SU-DHL-6 (cell line): ENCODE measurements at regions not wholly inside any gene's neighbourhood (a gene's known extent, or its start where the extent isn't known, plus 50 kb on each side); places are given as distances from the start of the nearest gene placed in this dataset.
"Not testable (repeated sequence)": the region's sequence is repeated elsewhere in the genome, so short reads cannot be mapped to it uniquely, and the experiment has no call there.

Experiments
- H2AFZ ChIP-seq: fragments of 200-600 bp; sonication (generic); 2 replicates; pipeline ENCODE4 v1.6.1; 2014; ENCODE audit warnings: low read depth, mild to moderate bottlenecking, moderate library complexity, mixed read lengths, antibody characterized with exemption, low read length; ENCODE audit not compliant: severe bottlenecking
- H3F3A ChIP-seq: fragments of 200-600 bp; shearing (Covaris generic); 2 replicates; pipeline ENCODE4 v1.6.0; 2016; ENCODE audit warnings: antibody characterized with exemption, mild to moderate bottlenecking; ENCODE audit not compliant: insufficient read depth
- H3K27ac ChIP-seq: fragments of 200-600 bp; sonication (generic); 2 replicates; pipeline ENCODE4 v1.5.1; 2016; ENCODE audit warnings: low read depth, mild to moderate bottlenecking, low read length, moderate library complexity, mixed read lengths
- H3K27me3 ChIP-seq: fragments of 200-600 bp; sonication (generic), shearing (Covaris generic); 2 replicates; pipeline ENCODE4 v1.6.0; 2014; ENCODE audit warnings: mild to moderate bottlenecking, low read length
- H3K36me3 ChIP-seq: fragments of 200-600 bp; sonication (generic); 2 replicates; pipeline ENCODE4 v1.6.1; 2014; ENCODE audit warnings: mild to moderate bottlenecking, low read length, mixed read lengths
- H3K4me2 ChIP-seq: fragments of 300-600, 200-600 bp; shearing (Covaris generic), sonication (generic); 2 replicates; pipeline ENCODE4 v1.6.0; 2014; ENCODE audit warnings: low read length, low read depth, mild to moderate bottlenecking; ENCODE audit not compliant: poor library complexity, severe bottlenecking
- H3K4me3 ChIP-seq: fragments of 200-600 bp; sonication (generic); 2 replicates; pipeline ENCODE4 v1.5.1; 2014; ENCODE audit warnings: antibody characterized with exemption, low read length, mild to moderate bottlenecking, mixed read lengths; ENCODE audit not compliant: insufficient read depth, poor library complexity, severe bottlenecking
- H3K79me2 ChIP-seq: fragments of 200-600 bp; sonication (generic); 2 replicates; pipeline ENCODE4 v1.6.1; 2014; ENCODE audit warnings: mild to moderate bottlenecking, low read length, moderate library complexity; ENCODE audit not compliant: insufficient read depth
- H3K9ac ChIP-seq: fragments of 200-600 bp; sonication (generic); 2 replicates; pipeline ENCODE4 v1.7.0; 2014; ENCODE audit warnings: mild to moderate bottlenecking, low read length
- H3K9me2 ChIP-seq: fragments of 200-600 bp; sonication (generic); replicated peaks from 2 replicates; pipeline ENCODE4 v1.6.1; 2014; ENCODE audit warnings: low read length; ENCODE audit not compliant: insufficient read depth
- H3K9me3 ChIP-seq: fragments of 200-600 bp; sonication (generic); 2 replicates; pipeline ENCODE4 v1.6.1; 2014; ENCODE audit warnings: low read length, mixed read lengths; ENCODE audit not compliant: insufficient read depth
- H4K20me1 ChIP-seq: fragments of 200-600 bp; sonication (generic); 2 replicates; pipeline ENCODE4 v1.6.1; 2014; ENCODE audit warnings: low read depth, mild to moderate bottlenecking, antibody characterized with exemption, low read length, moderate library complexity, mixed read lengths
- EZH2phosphoT487 ChIP-seq: fragments of 200-600 bp; sonication (generic), shearing (Covaris generic); conservative IDR thresholded peaks from 2 replicates; pipeline ENCODE4 v1.6.1; 2018; ENCODE audit warnings: mild to moderate bottlenecking, antibody characterized with exemption, low read length, moderate library complexity, mixed read lengths
- TF ChIP-seq, protein P1 (sequence below): fragments of 200-600 bp; sonication (generic); IDR thresholded peaks from one replicate; pipeline ENCODE4 v1.5.1; 2017; ENCODE audit warnings: antibody characterized with exemption, mild to moderate bottlenecking, low read length, moderate library complexity; ENCODE audit not compliant: insufficient read depth, poor library complexity, severe bottlenecking

DNA sequence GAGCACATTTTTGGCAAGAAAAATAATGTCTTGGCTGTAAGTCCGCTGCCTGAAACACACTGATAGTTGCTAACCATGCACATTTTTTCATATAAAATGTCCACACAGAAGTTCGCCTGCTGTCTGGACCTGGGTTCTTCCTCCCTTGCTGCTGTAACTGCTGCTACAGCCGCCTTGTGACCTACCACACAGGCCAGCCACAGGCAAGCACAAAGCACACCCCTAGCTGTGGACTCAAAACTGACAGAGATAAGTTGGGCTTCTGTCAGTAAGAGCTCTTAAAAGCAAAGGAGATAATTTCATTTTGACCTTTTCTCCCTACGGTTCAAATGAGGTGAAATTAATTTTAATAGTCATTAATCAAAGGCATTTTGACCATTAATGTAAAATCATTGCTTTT is 354.7 kb downstream of the OTUD1 start:
- TF ChIP-seq EZH2phosphoT487, result no peak
- TF ChIP-seq, protein P1, sequence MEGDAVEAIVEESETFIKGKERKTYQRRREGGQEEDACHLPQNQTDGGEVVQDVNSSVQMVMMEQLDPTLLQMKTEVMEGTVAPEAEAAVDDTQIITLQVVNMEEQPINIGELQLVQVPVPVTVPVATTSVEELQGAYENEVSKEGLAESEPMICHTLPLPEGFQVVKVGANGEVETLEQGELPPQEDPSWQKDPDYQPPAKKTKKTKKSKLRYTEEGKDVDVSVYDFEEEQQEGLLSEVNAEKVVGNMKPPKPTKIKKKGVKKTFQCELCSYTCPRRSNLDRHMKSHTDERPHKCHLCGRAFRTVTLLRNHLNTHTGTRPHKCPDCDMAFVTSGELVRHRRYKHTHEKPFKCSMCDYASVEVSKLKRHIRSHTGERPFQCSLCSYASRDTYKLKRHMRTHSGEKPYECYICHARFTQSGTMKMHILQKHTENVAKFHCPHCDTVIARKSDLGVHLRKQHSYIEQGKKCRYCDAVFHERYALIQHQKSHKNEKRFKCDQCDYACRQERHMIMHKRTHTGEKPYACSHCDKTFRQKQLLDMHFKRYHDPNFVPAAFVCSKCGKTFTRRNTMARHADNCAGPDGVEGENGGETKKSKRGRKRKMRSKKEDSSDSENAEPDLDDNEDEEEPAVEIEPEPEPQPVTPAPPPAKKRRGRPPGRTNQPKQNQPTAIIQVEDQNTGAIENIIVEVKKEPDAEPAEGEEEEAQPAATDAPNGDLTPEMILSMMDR, result no peak
- H3K79me2 ChIP-seq, result no peaks in the 10 kb centered on the region
- no peak overlapping the region for H3K4me2 ChIP-seq
- H4K20me1 ChIP-seq, result no peaks in the 10 kb centered on the region
- H3K9ac ChIP-seq, result no peak overlapping the region
- no peak overlapping the region for H3K27ac ChIP-seq
- H3K27me3 ChIP-seq, result no peaks in the 10 kb centered on the region
- H3K9me2 ChIP-seq, result no peaks in the 10 kb centered on the region
- no peaks in the 10 kb centered on the region for H3K36me3 ChIP-seq
- no peaks in the 10 kb centered on the region for H3K9me3 ChIP-seq
- no peak overlapping the region for H3K4me3 ChIP-seq
- H3F3A ChIP-seq, result no peaks in the 10 kb centered on the region
- no peak overlapping the region for H2AFZ ChIP-seq

DNA sequence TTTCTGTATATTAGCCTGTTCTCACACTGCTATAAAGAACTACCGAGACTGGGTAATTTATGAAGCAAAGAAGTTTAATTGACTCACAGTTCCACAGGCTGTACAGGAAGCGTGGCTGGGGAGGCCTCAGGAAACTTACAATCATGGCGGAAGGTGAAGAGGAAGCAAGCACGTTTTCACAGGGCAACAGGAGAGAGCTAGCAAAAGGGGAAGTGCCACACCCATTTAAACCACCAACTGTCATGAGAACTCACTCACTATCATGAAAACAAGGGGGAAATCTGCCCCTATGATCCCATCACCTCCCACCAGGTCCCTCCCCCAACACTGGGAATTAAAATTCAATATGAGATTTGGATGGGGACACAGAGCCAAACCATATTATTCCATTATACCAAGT is 358.6 kb downstream of the OTUD1 start:
- not testable (repeated sequence) for H3K9ac ChIP-seq, H3F3A ChIP-seq, H3K27ac ChIP-seq, H3K79me2 ChIP-seq, H3K9me2 ChIP-seq, H3K27me3 ChIP-seq, H2AFZ ChIP-seq, H4K20me1 ChIP-seq, H3K4me3 ChIP-seq, H3K36me3 ChIP-seq, H3K4me2 ChIP-seq, H3K9me3 ChIP-seq

DNA sequence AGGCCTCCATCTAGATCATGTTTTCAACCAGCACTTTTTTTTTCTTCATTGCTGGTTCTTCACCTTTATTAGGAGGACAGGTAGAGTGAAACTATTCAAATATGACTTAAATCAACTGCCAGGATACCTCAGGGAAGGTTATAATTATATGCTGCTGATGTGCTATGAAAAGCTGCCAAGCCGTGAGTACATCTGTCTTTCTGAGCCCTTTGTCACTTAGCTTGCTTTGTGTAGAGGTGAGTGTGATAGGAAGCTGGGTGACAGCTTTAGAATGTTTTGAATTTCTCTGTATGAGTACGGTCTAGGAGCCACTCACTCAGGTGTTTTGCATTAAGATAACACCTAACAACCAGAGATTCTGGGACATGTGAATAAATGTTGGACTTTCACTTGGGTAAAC is 365.2 kb downstream of the OTUD1 start:
- Histone ChIP-seq H3K4me3 (no peak overlapping the region), H3K79me2 (no peaks in the 10 kb centered on the region), H3K4me2 (no peak overlapping the region), H3K9me3 (no peaks in the 10 kb centered on the region), H3K36me3 (no peaks in the 10 kb centered on the region), H3K27ac (no peak overlapping the region), H2AFZ (no peak overlapping the region), H3F3A (no peaks in the 10 kb centered on the region), H3K9ac (no peak overlapping the region), H3K9me2 (no peaks in the 10 kb centered on the region), H4K20me1 (no peaks in the 10 kb centered on the region), H3K27me3 (no peaks in the 10 kb centered on the region)
- TF ChIP-seq EZH2phosphoT487, result no peak

DNA sequence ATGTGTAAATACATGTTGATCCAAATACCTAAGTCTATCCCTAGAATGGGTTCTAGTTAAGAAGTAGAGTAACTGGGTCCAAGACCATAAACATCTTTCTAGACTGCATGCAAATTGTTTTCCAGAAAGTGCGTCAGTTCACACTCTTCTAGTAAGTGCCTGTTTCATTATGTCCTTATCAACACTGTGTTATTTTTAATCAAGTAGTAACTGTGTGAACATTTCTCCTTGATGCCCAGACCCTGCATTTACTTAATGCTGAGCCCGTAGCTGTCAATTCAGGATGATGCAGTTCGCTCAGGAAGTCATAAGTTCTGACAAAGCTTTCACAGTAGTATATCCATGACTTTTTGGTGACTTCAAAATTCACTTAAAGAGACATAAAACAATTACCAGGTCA is 374.8 kb downstream of the OTUD1 start:
- no peaks in the 10 kb centered on the region for H3K36me3 ChIP-seq
- H3K27ac ChIP-seq, result no peak overlapping the region
- H3F3A ChIP-seq, result no peaks in the 10 kb centered on the region
- no peaks in the 10 kb centered on the region for H3K79me2 ChIP-seq
- H2AFZ ChIP-seq, result no peak overlapping the region
- no peaks in the 10 kb centered on the region for H3K9me3 ChIP-seq
- no peak overlapping the region for H3K9ac ChIP-seq
- H3K27me3 ChIP-seq, result no peaks in the 10 kb centered on the region
- TF ChIP-seq, protein P1, result no peak
- no peak for TF ChIP-seq EZH2phosphoT487
- H3K4me3 ChIP-seq, result no peak overlapping the region
- no peaks in the 10 kb centered on the region for H4K20me1 ChIP-seq
- H3K4me2 ChIP-seq, result no peak overlapping the region
- no peaks in the 10 kb centered on the region for H3K9me2 ChIP-seq
